Prostate gland (tissue), 2 donors: ENCODE measurements at regions not wholly inside any gene's neighbourhood (a gene's known extent, or its start where the extent isn't known, plus 50 kb on each side); places are given as distances from the start of the nearest gene placed in this dataset.

ENCODE experiments used
- POLR2A ChIP-seq: fragments of 450-650 bp; IDR thresholded peaks from one replicate; pipeline ENCODE4 v1.6.1; 2016; ENCODE audit warnings: antibody characterized with exemption, mild to moderate bottlenecking
- POLR2AphosphoS5 ChIP-seq: sonication (generic); formaldehyde crosslinking; IDR thresholded peaks from one replicate; pipeline ENCODE4 v1.6.1; 2017; ENCODE audit warnings: antibody characterized with exemption
- TF ChIP-seq, protein P1 (sequence below), 4 experiments: fragments of 200-600 bp in 2 of 4; fragments of 450-650 bp in 2 of 4; sonication (generic) in 2 of 4; IDR thresholded peaks; 1 replicate in 3 of 4; 2 replicates in 1 of 4; pipeline ENCODE4 v1.5.1; 2016 to 2019; ENCODE audit warnings: antibody characterized with exemption in 4 of 4, mild to moderate bottlenecking in 2 of 4, moderate library complexity in 2 of 4

DNA sequence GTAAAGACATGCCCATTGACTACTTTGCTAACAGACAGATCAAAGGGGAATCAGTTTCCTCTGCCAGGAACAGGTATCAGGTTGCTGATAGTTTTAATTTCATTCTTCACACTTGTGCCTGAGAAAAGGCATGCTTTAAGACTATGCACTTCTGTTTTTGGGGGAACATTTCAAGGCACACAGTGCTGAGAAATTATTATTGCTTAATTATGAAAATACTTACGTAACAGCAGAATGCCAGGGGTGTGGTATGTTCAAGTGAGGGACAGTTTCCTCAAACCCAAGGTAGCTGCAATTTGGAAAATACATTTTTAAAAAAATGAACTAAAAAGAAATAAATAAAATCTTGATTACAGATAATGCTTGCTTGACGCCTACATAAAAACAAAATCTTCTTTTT lies 1746.1 kb upstream of the PIK3C3 start:
- TF ChIP-seq, protein P1, sequence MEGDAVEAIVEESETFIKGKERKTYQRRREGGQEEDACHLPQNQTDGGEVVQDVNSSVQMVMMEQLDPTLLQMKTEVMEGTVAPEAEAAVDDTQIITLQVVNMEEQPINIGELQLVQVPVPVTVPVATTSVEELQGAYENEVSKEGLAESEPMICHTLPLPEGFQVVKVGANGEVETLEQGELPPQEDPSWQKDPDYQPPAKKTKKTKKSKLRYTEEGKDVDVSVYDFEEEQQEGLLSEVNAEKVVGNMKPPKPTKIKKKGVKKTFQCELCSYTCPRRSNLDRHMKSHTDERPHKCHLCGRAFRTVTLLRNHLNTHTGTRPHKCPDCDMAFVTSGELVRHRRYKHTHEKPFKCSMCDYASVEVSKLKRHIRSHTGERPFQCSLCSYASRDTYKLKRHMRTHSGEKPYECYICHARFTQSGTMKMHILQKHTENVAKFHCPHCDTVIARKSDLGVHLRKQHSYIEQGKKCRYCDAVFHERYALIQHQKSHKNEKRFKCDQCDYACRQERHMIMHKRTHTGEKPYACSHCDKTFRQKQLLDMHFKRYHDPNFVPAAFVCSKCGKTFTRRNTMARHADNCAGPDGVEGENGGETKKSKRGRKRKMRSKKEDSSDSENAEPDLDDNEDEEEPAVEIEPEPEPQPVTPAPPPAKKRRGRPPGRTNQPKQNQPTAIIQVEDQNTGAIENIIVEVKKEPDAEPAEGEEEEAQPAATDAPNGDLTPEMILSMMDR (IDR thresholded peaks at IDR 0.05) = no peak
- TF ChIP-seq POLR2A (no peak), POLR2AphosphoS5 (no peak)
